Stimulated activated naive CD8-positive, alpha-beta T cell treated with anti-CD3 and anti-CD28 coated beads, Interleukin-15, amount 100 ng/mL, for 72 hours (primary cell): ENCODE measurements at regions not wholly inside any gene's neighbourhood (a gene's known extent, or its start where the extent isn't known, plus 50 kb on each side); places are given as distances from the start of the nearest gene placed in this dataset.
A peak's percentile ranks its signal among the peaks of the same experiment; 100 is the strongest.
"Not testable (repeated sequence)": the region's sequence is repeated elsewhere in the genome, so short reads cannot be mapped to it uniquely, and the experiment has no call there.

Experiments used
- ATAC-seq: fragments of 150-1000 bp; cut with Tn5 transposase; 2 replicates; pipeline ENCODE4 v1.10.0; 2021; ENCODE audit warnings: mild to moderate bottlenecking, moderate library complexity
- DNase-seq, 2 donors: peaks; one replicate each; pipeline ENCODE4 v3.0.0; 2021 to 2022
- H3K27ac Mint-ChIP-seq, 2 donors: one replicate each; pipeline ENCODE4 v1.8.0; 2022; ENCODE audit warnings: mild to moderate bottlenecking in 2 of 2, mixed read lengths in 2 of 2, moderate library complexity in 2 of 2
- H3K27me3 Mint-ChIP-seq: one replicate; pipeline ENCODE4 v1.8.0; 2022; ENCODE audit warnings: mixed read lengths
- H3K4me1 Mint-ChIP-seq: one replicate; pipeline ENCODE4 v1.8.0; 2022; ENCODE audit warnings: mild to moderate bottlenecking, mixed read lengths
- H3K4me3 Mint-ChIP-seq, 2 donors: one replicate each; pipeline ENCODE4 v1.8.0; 2022; ENCODE audit warnings: mild to moderate bottlenecking in 2 of 2, mixed read lengths in 2 of 2, moderate library complexity in 1 of 2
- H3K9me3 Mint-ChIP-seq, 2 donors: one replicate each; pipeline ENCODE4 v1.8.0; 2022; ENCODE audit warnings: mixed read lengths in 2 of 2

DNA sequence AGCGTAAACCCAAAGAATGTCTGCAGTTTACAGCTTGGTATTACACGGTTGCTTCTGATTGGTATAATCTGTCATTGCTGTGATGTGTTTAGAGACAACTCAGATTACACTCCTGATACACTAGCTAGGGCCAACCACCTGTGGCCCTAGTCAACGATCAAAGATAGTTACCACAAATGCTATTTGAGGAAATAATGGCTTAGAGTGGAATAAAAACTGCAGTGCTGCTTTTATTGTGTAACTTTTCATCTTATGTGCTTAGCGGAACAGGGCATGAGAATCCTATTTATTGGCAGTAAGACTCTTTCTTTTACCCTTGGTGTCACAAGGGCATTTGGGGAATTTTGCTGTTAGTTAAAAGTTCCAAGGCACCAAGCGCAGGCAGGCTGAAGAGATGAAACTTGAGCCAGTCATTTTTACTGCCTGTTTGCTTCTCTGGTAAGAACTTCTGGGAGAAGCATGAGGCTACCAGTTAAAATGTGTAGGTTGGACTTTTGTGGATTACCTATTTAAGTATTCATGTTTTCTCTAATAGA is 363.3 kb downstream of the KCNRG start:
- Mint-ChIP-seq H3K27me3 (peaks cover 47% of the 10 kb centered on the region), H3K4me3 (no peak overlapping the region), H3K27ac (no peak overlapping the region), H3K9me3 (peaks cover 12 to 34% of the 10 kb centered on the region in 2 donors), H3K4me1 (peaks cover 17% of the 10 kb centered on the region)
- no peak for DNase-seq
- ATAC-seq: no peak

DNA sequence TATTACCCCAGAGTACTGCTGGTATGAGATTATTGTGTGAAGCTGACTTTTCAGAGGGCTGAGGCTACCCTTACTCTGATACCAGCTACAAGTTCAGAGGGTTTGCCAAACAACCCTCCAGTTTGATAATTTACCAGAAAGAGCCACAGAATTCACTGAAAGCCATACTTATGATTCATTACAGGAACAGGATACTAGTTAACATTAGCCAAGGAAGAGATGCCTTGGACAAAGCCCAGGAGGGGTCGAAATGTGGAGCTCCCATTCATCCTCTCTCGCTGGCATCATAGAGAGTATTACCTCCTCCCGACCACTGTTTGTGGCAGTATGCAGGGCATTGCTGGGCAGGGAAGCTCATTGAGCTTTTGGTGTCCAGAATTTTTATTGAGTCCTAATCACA is 364.3 kb downstream of the KCNRG start:
- DNase-seq (no peak), ATAC-seq (no peak)
- peaks cover 43% of the 10 kb centered on the region for H3K27me3 Mint-ChIP-seq
- H3K27ac Mint-ChIP-seq: no peak overlapping the region
- H3K4me3 Mint-ChIP-seq: no peak overlapping the region
- peaks cover 12 to 34% of the 10 kb centered on the region in 2 donors for H3K9me3 Mint-ChIP-seq
- peaks cover 17% of the 10 kb centered on the region for H3K4me1 Mint-ChIP-seq

DNA sequence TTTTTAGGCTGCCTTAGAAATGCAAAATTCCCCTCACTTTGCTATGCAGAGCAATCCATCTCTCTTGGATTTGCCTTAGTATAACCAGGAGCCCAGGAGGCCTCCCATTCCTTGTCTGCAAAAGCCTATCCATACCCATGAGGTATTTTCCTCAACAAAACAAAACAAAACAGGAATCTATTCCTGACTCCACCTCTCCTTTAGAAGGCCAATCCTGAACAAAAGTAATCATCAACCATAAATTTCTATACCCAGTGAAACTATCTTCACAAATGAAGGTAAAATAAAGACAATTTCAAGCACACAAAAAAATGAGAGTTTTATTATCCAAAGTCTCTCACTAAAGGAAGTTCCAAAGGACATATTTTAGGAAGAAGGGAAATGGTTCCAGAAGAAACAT is 365.7 kb downstream of the KCNRG start:
- Mint-ChIP-seq H3K4me1 (peaks cover 13% of the 10 kb centered on the region), H3K27ac (no peak overlapping the region), H3K27me3 (peaks cover 36% of the 10 kb centered on the region), H3K9me3 (peaks cover 12 to 34% of the 10 kb centered on the region in 2 donors), H3K4me3 (no peak overlapping the region)
- ATAC-seq (no peak), DNase-seq (no peak)

DNA sequence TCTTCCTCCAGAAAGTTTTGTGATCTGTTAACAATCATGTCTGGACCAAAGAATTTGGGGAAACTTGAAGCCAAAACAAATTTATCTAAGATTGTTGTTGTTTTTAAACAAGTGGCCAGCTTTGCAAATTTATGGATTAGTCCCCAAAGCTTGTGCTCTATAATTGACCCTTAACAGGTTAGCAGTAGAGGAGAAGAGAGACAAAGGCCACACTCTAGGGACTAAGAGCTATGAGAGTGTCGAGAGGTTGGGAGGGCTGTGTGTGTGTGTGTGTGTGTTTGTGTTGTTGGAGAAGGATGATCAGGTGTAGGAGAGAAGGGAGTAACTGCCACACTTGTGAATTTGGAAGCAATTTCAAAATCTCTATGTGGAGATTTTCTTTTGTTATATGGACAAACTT is 367.3 kb downstream of the KCNRG start:
- peak overlapping the region in 1 of 2 donors; percentile 4 for H3K27ac Mint-ChIP-seq
- H3K4me1 Mint-ChIP-seq: peaks cover 14% of the 10 kb centered on the region
- DNase-seq (no peak), ATAC-seq (no peak)
- H3K4me3 Mint-ChIP-seq: no peak overlapping the region
- H3K27me3 Mint-ChIP-seq: peaks cover 23% of the 10 kb centered on the region
- peaks cover 12 to 34% of the 10 kb centered on the region in 2 donors for H3K9me3 Mint-ChIP-seq

DNA sequence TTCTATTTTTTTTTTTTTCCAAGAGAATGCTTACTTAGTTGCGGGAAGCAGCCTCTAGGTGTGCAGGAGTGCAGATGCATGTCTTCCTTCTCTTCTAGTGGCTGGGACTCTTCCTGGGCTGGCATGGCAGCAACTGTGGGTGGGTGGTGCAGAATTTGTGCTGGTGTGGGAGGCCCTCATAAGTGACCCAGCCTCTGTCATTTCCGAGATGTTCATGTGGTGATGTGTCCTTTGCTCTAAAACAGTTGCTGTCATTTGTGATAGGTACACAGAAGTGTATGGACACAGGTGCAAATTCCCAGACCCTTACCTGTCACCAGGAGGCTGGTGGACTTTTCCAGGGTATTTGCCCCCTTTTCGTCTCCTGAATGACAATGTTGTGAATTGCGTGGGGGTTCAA is 367.7 kb downstream of the KCNRG start:
- Mint-ChIP-seq H3K9me3 (peaks cover 12 to 34% of the 10 kb centered on the region in 2 donors), H3K27me3 (peaks cover 23% of the 10 kb centered on the region), H3K4me3 (no peak overlapping the region), H3K27ac (no peak overlapping the region), H3K4me1 (peaks cover 13% of the 10 kb centered on the region)
- ATAC-seq: no peak
- DNase-seq: no peak

DNA sequence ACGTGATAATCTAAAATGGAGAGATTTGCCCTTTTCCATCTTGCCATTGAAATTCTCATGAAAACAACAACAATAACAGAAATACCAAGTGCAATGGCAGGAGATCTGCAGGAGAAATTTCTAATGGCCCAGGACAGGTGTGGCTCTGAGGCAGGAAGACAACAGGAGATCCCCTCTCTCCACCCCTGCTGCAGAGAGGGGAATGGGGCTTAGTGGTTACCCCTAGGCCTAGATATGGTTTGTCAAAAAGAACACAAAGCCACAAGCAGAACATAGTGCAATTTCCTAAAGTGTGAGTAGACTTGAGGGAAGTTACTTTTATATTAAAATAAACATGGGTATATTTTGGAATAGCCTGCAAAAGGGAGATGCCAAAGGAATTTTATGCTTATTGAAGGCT is 369.5 kb downstream of the KCNRG start:
- peaks cover 15% of the 10 kb centered on the region for H3K27me3 Mint-ChIP-seq
- no peak overlapping the region for H3K27ac Mint-ChIP-seq
- ATAC-seq (no peak), DNase-seq (no peak)
- H3K4me3 Mint-ChIP-seq: no peak overlapping the region
- peaks cover 6% of the 10 kb centered on the region for H3K4me1 Mint-ChIP-seq
- peaks cover 12 to 34% of the 10 kb centered on the region in 2 donors for H3K9me3 Mint-ChIP-seq

DNA sequence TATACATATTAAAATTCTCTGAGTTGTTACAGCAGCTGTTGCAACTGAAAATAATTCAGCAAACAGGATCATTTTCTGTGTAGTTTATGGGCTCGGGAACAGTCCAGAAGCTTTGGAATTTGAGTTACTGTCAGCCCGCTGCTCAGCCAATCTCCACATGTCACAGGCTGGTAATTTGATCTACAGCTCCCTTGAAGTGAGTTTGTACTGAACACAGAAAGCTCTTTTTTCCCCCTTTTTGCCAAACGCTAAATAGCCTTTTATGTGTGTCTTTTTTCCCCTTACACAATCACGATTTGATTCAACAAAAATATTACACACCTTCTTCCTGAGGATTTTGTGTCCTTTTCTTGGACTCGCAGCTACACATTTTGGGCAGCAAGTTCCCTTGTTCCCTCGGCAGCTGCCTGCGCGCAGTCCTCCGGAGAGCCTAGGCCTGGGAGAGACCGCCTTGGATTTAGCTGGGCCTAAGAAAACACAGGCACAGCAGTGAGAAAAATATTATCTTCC is 371.4 kb downstream of the KCNRG start:
- H3K27ac Mint-ChIP-seq: no peak overlapping the region
- DNase-seq: no peak
- H3K9me3 Mint-ChIP-seq: peaks cover 0 to 18% of the 10 kb centered on the region in 2 donors
- peaks cover 6% of the 10 kb centered on the region for H3K4me1 Mint-ChIP-seq
- ATAC-seq: no peak
- peaks cover 12% of the 10 kb centered on the region for H3K27me3 Mint-ChIP-seq
- H3K4me3 Mint-ChIP-seq: no peak overlapping the region

DNA sequence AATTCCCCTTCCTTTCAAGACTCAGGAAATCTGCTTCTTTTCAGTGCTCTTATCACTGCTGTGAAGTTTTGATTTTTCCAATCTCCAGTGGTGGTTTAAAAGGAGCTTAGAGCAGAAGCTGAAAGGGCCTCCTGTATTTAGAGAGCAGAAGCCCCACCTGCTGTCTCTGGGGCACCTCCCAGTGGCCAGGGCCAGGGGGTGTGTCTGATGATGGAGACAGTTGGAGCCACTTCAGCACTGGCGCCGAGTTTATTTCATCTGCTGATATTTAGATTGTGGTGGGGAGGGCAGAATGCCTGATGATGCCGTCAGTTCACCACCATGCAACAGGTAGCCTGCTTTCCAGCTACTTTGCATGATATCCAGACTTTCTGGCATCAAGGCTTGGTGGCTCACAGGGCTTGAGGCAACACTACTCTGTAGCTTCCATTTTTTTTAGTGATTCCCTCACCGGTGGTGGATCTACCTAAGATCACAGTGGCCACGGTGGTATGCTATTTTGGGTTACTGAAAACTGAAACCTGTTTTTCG is 371.9 kb downstream of the KCNRG start:
- ATAC-seq: peak; percentile 81
- H3K4me1 Mint-ChIP-seq: peaks cover 6% of the 10 kb centered on the region
- peak; percentile 19 to 30 for DNase-seq
- H3K27me3 Mint-ChIP-seq: peaks cover 17% of the 10 kb centered on the region
- H3K9me3 Mint-ChIP-seq: peaks cover 0 to 12% of the 10 kb centered on the region in 2 donors
- no peak overlapping the region for H3K4me3 Mint-ChIP-seq
- H3K27ac Mint-ChIP-seq: no peak overlapping the region

DNA sequence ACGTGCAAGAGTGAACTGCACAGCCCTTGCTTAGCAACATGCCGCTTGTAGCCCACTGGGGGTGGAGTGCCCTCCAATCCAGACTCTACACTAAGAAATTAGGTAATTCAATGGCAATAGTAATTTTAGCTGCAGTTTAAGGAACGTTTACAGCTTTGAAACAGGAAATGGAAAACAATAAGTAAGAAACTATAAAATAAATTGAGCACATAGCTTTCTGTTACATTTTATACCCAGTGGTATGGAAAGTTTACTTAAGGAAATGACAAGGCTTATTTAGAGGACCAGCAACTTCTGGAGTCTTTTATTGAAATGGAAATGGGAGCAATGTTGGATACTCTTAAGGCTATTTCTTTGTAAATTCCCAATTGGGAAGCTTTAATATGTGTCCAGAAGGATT is 373.2 kb downstream of the KCNRG start:
- Mint-ChIP-seq H3K4me3 (no peak overlapping the region), H3K9me3 (no peaks in the 10 kb centered on the region), H3K27me3 (peaks cover 10% of the 10 kb centered on the region), H3K27ac (no peak overlapping the region), H3K4me1 (peaks cover 6% of the 10 kb centered on the region)
- no peak for DNase-seq
- no peak for ATAC-seq

DNA sequence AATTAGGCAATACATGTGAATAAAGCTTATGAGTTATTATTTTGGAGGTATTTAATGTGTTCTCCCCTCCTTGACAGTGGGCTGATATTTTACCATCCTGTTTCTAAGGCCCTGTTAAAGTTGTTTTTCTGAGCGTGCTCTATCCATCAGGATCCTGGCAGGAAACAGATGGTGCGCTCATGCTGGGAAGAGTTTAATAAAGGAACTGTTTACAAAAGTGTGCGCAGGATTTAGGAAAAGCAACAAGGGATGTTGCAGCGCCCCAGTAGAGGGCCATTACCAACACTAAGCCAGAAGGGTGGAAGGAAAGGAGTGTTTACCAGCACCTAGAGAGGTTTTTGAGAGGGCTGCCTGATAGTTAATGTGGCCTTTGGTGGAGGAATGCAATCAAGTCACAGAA is 374.5 kb downstream of the KCNRG start:
- DNase-seq: no peak
- Mint-ChIP-seq H3K4me1 (peaks cover 6% of the 10 kb centered on the region), H3K27ac (no peak overlapping the region), H3K4me3 (no peak overlapping the region), H3K27me3 (peaks cover 10% of the 10 kb centered on the region), H3K9me3 (no peaks in the 10 kb centered on the region)
- ATAC-seq: no peak

DNA sequence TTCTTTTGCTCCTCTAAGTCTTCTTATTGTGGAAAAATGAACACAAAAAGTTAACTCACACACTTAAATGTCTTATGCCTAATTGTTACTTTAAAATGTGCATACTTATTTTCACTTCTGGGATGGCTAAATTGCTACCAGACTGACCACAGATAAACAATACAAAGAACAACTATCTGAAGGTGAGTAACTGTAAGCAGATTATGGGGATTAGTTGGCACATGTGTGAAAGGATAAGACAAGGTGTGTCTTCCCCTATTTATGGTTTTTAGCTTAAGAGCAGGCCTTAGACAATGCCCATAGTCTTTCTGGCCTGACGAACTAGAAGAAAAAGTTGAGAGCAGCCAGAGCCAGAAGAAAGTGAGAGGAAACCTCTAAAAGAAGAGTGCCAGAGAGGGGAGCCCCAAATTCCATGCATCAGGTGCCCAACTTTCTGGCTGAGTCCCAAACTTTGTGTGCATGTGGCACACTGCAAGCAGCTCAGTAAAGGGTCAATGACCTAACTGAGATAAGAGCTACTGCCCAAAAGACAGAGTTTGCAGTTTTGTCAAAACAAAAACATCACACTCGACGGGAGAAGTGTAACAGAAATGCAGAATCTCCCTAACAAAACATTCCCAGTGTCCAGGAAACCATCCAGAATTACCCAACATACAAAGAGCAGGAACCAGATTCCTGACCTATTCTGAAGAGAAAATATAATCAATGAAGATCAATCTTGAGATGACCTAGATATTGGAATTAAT is 375.4 kb downstream of the KCNRG start:
- no peaks in the 10 kb centered on the region for H3K9me3 Mint-ChIP-seq
- peaks cover 10% of the 10 kb centered on the region for H3K27me3 Mint-ChIP-seq
- ATAC-seq (no peak), DNase-seq (no peak)
- H3K4me3 Mint-ChIP-seq: no peak overlapping the region
- no peak overlapping the region for H3K27ac Mint-ChIP-seq
- H3K4me1 Mint-ChIP-seq: peaks cover 6% of the 10 kb centered on the region

DNA sequence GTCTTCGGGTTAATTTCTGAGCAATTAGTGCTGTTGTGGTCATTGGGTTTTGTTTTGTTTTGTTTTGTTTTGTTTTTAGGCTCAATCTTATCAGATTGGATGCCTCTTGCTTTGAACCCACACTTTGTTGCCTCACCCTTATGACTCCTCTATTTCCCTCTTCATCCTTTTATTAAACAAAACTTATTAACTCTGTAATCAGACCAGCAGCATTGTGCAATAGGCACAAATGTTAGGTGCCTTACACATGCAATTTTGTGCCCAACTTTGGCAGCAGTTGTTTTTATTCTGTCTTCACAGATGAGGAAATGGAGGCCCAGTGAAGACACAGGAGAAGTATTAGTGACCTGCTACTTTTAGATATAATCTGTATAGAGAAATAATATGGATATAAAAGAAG is 377.7 kb downstream of the KCNRG start:
- no peak for ATAC-seq
- no peak for DNase-seq
- Mint-ChIP-seq H3K4me3 (no peak overlapping the region), H3K27me3 (peaks cover 10% of the 10 kb centered on the region), H3K27ac (no peak overlapping the region), H3K9me3 (no peaks in the 10 kb centered on the region), H3K4me1 (no peaks in the 10 kb centered on the region)

DNA sequence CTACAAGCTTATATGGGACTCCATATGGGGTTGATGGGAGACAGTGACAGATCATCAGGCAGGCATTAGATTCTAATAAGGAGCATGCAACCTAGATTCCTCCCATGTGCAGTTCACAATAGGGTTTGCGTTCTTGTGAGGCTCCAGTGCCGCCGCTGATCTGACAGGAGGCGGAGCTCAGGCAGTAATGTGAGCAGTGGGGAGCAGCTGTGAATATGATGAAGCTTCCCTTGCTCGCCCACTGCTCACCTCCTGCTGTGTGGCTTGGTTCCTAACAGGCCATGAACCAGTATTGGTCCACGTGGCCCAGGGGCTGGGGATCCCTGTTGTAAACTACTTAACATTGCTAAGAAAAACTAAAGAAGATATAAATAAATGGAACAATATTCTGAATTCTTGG is 378.4 kb downstream of the KCNRG start:
- DNase-seq (no peak), ATAC-seq (no peak)
- Mint-ChIP-seq H3K27me3 (peaks cover 10% of the 10 kb centered on the region), H3K27ac (no peak overlapping the region), H3K4me3 (no peak overlapping the region), H3K4me1 (no peaks in the 10 kb centered on the region), H3K9me3 (no peaks in the 10 kb centered on the region)

DNA sequence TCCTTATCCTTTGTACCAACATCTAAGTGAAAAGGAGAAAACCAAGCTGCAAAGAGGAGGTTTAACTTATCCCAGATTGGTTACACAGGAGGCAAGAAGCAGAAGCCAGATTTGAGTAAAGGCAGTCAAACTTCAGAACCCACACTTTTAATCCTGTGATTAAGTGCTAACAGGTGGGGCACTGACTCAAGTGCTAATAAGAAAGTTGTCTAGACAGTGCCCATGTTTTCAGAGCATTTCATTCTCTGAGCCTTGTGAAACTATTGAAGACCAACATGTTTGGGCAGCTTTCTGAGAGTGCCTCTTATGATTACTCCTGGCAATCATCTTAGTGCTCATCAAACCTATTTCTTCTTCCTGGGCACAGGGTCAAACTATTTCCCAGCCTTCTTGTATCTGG is 380.8 kb downstream of the KCNRG start:
- Mint-ChIP-seq H3K27me3 (peaks cover 18% of the 10 kb centered on the region), H3K4me1 (no peaks in the 10 kb centered on the region), H3K27ac (no peak overlapping the region), H3K4me3 (no peak overlapping the region), H3K9me3 (no peaks in the 10 kb centered on the region)
- ATAC-seq (no peak), DNase-seq (no peak)

DNA sequence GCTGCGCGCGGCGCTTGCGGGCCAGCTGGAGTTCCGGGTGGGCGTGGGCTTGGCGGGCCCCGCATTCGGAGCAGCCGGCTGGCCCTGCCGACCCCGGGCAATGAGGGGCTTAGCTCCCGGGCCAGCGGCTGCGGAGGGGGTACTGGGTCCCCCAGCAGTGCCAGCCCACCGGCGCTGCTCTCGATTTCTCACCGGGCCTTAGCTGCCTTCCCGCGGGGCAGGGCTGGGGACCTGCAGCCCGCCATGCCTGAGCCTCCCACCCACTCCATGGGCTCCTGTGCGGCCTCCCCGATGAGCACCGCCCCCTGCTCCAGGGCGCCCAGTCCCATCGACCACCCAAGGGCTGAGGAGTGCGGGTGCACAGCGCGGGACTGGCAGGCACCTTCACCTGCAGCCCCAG is 381.4 kb downstream of the KCNRG start:
- ATAC-seq, DNase-seq, H3K27ac Mint-ChIP-seq, H3K4me1 Mint-ChIP-seq, H3K4me3 Mint-ChIP-seq, H3K9me3 Mint-ChIP-seq: not testable (repeated sequence)
- peaks cover 19% of the 10 kb centered on the region for H3K27me3 Mint-ChIP-seq

DNA sequence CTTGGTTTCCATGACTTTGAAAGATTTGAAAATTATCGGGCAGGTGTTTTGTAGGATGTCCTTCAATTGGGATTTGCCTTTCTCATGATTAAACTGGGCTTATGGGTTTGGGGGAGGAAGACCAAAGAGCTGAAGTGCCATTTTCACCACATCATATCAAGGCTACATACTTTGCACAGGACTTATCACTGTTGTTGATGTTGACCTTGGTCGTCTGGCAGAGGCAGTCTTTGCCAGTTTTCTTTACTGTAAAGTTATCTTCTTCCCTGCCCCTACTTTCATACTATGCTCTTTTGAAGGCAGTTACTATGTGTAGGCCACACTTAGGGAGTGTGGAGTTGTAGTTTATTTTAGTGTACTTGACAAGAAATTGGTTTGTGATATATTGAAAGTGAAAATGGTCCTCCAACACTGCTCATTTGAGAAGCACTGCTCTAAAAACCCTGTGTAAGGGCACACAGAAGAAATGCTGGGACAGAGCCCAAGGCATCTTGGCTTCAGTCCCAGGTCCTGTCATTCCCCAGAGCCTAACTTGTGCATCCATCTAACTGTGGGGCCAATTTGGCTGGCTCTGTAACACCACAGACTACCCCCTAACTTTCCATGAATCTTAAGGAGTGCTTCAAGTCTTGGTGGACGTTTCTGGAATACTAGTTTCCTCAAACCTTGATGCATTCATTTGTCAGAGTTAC is 384.9 kb downstream of the KCNRG start:
- Mint-ChIP-seq H3K4me3 (no peak overlapping the region), H3K27me3 (peaks cover 17% of the 10 kb centered on the region), H3K9me3 (no peaks in the 10 kb centered on the region), H3K4me1 (no peaks in the 10 kb centered on the region), H3K27ac (no peak overlapping the region)
- DNase-seq (no peak), ATAC-seq (no peak)
